Testis (tissue), 2 donors: ENCODE measurements at regions not wholly inside any gene's neighbourhood (a gene's known extent, or its start where the extent isn't known, plus 50 kb on each side); places are given as distances from the start of the nearest gene placed in this dataset.

Experiments used
- DNase-seq: peaks from one replicate; pipeline ENCODE4 v3.0.0-alpha.2; 2019
- H3K27ac ChIP-seq, 2 donors: fragments of 200-600 bp; sonication (generic); one replicate each; pipeline ENCODE4 v1.5.1; 2019
- H3K27me3 ChIP-seq: fragments of 200-600 bp; sonication (generic); one replicate; pipeline ENCODE4 v1.5.1; 2019
- H3K36me3 ChIP-seq: fragments of 200-600 bp; sonication (generic); one replicate; pipeline ENCODE4 v1.5.1; 2017; ENCODE audit warnings: low read depth; ENCODE audit errors: missing control alignments
- H3K4me1 ChIP-seq: fragments of 200-600 bp; sonication (generic); one replicate; pipeline ENCODE4 v1.5.1; 2019
- H3K4me3 ChIP-seq, 2 donors: fragments of 200-600 bp; sonication (generic); one replicate each; pipeline ENCODE4 v1.5.1; 2017 to 2019
- H3K9me3 ChIP-seq: fragments of 200-600 bp; sonication (generic); one replicate; pipeline ENCODE4 v1.5.1; 2017
- POLR2A ChIP-seq: fragments of 450-650 bp; IDR thresholded peaks from one replicate; pipeline ENCODE4 v1.6.1; 2017; ENCODE audit warnings: antibody characterized with exemption, mild to moderate bottlenecking, moderate library complexity
- WGBS, 2 donors: methylation state at CpG; one replicate each; pipeline ENCODE4 v1.1.5; 2018; 5-methylcytosine and 5-hydroxymethylcytosine counted together
- intact Hi-C: fragments of 100-400 bp; cut with DNase I; formaldehyde crosslinking; loops from one replicate; pipeline ENCODE4 v1.15.1; 2023; ENCODE audit warnings: low total_unique reads
- TF ChIP-seq, protein P1 (sequence below), 3 experiments: fragments of 450-650 bp in 2 of 3; fragments of 200-600 bp in 1 of 3; sonication (generic) in 1 of 3; IDR thresholded peaks; one replicate each; pipeline ENCODE4 v1.5.1; 2016 to 2019; ENCODE audit warnings: antibody characterized with exemption in 3 of 3, mild to moderate bottlenecking in 2 of 3, moderate library complexity in 1 of 3

DNA sequence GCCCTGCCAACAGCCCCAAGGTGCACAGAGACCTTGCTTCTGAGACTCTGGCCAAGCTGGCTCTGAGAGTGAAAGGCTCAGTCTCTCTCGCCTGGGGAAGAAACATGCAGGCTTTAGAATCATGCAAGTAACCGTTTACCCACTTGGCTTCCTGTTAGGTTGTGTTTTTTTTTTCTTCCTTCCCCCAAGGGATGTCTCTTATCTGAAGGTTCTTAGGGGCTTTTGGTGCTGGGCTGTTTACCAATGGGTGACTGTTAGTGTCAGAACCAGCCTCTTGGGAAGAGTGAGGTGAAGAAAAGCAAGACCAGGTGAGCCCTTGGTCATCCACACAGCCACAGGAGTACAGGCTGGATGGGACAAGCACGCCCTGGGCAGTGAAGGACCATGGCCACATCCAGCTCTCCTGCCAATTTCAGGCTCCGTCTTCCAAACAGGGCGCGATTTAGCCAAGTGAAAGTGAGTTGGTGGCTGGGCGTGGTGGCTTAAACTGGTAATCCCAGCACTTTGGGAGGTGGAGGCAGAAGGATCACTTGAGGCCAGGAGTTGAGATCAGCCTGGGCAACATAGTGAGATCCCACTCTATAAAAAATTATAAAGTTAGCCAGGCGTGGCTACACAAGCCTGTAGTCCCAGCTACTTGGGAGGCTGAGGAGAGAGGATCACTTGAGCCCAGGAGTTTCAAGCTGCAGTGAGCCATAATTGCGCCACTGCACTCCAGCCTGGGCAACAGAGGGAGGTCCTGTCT, 76.3 kb upstream of the CUX1 start:
- Histone ChIP-seq H3K36me3 (no peaks in the 10 kb centered on the region), H3K4me3 (no peak overlapping the region), H3K4me1 (no peaks in the 10 kb centered on the region), H3K27me3 (no peaks in the 10 kb centered on the region), H3K27ac (no peak overlapping the region), H3K9me3 (no peaks in the 10 kb centered on the region)
- intact Hi-C loops = no loop called here
- 80 to 81% methylated on average over 9 of the region's 9 CpGs for WGBS, 2 donors
- DNase-seq = no peak
- TF ChIP-seq POLR2A = no peak
- TF ChIP-seq, protein P1, sequence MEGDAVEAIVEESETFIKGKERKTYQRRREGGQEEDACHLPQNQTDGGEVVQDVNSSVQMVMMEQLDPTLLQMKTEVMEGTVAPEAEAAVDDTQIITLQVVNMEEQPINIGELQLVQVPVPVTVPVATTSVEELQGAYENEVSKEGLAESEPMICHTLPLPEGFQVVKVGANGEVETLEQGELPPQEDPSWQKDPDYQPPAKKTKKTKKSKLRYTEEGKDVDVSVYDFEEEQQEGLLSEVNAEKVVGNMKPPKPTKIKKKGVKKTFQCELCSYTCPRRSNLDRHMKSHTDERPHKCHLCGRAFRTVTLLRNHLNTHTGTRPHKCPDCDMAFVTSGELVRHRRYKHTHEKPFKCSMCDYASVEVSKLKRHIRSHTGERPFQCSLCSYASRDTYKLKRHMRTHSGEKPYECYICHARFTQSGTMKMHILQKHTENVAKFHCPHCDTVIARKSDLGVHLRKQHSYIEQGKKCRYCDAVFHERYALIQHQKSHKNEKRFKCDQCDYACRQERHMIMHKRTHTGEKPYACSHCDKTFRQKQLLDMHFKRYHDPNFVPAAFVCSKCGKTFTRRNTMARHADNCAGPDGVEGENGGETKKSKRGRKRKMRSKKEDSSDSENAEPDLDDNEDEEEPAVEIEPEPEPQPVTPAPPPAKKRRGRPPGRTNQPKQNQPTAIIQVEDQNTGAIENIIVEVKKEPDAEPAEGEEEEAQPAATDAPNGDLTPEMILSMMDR (IDR thresholded peaks at IDR 0.05) = no peak

DNA sequence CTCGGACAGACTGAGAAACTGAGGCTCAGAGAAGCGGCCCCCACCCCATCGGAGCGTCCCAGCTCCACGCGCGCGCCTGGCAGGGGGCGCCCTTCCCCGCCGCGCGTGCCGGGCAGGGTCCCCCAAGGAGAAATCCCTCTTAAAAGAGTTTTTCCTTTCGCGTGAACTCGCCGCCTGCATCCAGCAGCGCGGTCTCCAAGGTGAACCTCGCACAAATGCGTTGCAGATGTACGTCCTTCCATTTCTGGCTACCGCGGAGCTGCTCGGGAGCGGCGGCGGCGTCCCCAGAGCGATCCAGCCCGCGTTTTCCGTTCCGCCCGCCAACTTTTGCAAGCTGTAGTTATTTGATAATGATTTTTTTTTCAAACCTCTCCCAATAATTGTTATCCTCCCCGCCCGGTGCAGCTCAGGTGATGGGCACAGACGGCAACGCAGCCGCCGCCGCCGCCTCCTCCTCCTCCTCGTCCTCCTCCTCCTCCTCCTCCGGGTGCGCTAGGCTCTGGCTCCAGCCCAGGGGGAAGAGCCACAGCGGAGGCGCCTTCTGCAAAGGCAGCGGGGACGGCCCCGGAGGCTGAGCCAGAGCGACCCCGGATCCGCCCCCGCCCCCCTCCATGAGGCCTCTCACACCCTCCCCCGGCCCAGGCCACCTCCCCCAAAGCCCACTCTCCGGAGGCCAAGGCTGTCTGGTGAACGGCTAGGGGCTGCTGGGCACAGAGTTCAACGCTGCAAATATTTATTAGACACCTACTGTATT, 74.0 kb upstream of the CUX1 start:
- intact Hi-C loops = no loop called here
- H3K4me3 ChIP-seq = peak overlapping the region; percentile 29 to 37
- H3K27me3 ChIP-seq = no peaks in the 10 kb centered on the region
- no peaks in the 10 kb centered on the region for H3K4me1 ChIP-seq
- WGBS, 2 donors = 0 to 1% methylated on average over 52 to 60 of the region's 60 CpGs
- H3K27ac ChIP-seq = no peak overlapping the region
- peak; percentile 46 for DNase-seq
- H3K36me3 ChIP-seq = no peaks in the 10 kb centered on the region
- no peaks in the 10 kb centered on the region for H3K9me3 ChIP-seq
- TF ChIP-seq POLR2A = no peak
- TF ChIP-seq, protein P1 (IDR thresholded peaks at IDR 0.05) = peak in 2 of 3 experiments; percentile 5 to 63

DNA sequence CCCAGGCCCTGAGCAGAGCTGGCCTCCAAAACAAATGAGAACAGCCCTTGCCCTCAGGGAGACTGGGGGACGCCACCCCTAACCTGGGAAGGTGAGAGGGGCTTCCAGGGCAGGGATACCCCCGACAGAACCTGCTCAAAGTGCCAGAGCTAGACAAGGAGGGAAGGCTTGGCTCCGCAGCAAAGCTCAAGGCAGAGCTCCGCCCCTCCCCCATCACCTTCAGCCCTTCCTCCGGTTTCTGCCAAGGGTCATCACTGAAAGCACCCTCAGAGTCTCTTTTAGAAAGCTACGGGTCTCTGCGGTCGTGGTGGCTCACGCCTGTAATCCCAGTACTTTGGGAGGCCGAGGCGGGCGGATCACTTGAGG, 73.4 kb upstream of the CUX1 start:
- H3K27ac ChIP-seq = no peak overlapping the region
- 55 to 61% methylated on average over 12 of the region's 12 CpGs for WGBS, 2 donors
- H3K4me3 ChIP-seq = peak overlapping the region; percentile 29 to 37
- peak; percentile 20 for DNase-seq
- H3K9me3 ChIP-seq = no peaks in the 10 kb centered on the region
- H3K4me1 ChIP-seq = no peaks in the 10 kb centered on the region
- intact Hi-C loops = no loop called here
- H3K36me3 ChIP-seq = no peaks in the 10 kb centered on the region
- TF ChIP-seq POLR2A = no peak
- TF ChIP-seq, protein P1 (IDR thresholded peaks at IDR 0.05) = no peak
- H3K27me3 ChIP-seq = no peaks in the 10 kb centered on the region

DNA sequence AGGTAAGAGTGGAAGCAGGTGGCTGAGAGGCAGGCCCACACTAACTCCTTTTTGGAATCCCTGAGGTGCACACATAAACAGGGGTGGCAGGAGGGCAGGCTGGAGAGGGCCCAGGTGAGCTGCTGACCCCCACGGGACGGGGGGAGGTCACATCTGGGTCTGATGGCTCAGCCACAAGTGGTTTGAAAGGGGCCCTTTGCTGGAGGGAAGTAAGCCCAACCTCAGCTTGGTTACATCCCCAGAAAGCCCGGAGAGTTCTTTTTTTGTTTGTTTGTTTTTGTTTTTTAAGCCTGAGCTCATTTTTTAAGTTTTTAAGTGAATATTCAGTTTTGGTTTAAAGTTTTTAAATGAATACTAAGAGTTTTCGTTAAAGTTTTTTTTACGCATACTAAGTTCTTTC, 72.8 kb upstream of the CUX1 start:
- Histone ChIP-seq H3K27me3 (no peaks in the 10 kb centered on the region), H3K36me3 (no peaks in the 10 kb centered on the region), H3K4me1 (no peaks in the 10 kb centered on the region), H3K27ac (no peak overlapping the region), H3K4me3 (no peak overlapping the region), H3K9me3 (no peaks in the 10 kb centered on the region)
- intact Hi-C loops = no loop called here
- WGBS, 2 donors = 61 to 84% methylated on average over 5 of the region's 5 CpGs
- TF ChIP-seq POLR2A = no peak
- TF ChIP-seq, protein P1 (IDR thresholded peaks at IDR 0.05) = no peak
- DNase-seq = no peak
